Calu3 (cell line): ENCODE measurements at regions not wholly inside any gene's neighbourhood (a gene's known extent, or its start where the extent isn't known, plus 50 kb on each side); places are given as distances from the start of the nearest gene placed in this dataset.

ENCODE experiments used
- BruUV-seq: library from RNA; stranded (reverse); fragments of 400-500 nt; replicated peaks from 2 replicates; lab custom pipeline; 2021; lab: Mats Ljungman, UMichigan
- CTCF ChIA-PET: fragments of 300-600 bp; sonication (Branson Sonifier 250); formaldehyde crosslinking; loops from one replicate; lab custom pipeline; 2022; ENCODE audit warnings: antibody characterized with exemption; lab: Charles Lee
- DNase-seq: peaks from one replicate; pipeline ENCODE4 v3.0.0; 2022
- H3K27ac Mint-ChIP-seq: one replicate; pipeline ENCODE4 v1.8.0; 2022; ENCODE audit warnings: mixed read lengths; ENCODE audit not compliant: unreplicated experiment
- H3K27me3 Mint-ChIP-seq: one replicate; pipeline ENCODE4 v1.8.0; 2022; ENCODE audit warnings: mixed read lengths; ENCODE audit not compliant: unreplicated experiment
- H3K36me3 Mint-ChIP-seq: one replicate; pipeline ENCODE4 v1.8.0; 2022; ENCODE audit warnings: mild to moderate bottlenecking, moderate library complexity, mixed read lengths; ENCODE audit not compliant: insufficient read depth, unreplicated experiment
- H3K4me1 Mint-ChIP-seq: one replicate; pipeline ENCODE4 v1.8.0; 2022; ENCODE audit warnings: mild to moderate bottlenecking, low read depth, mixed read lengths; ENCODE audit not compliant: unreplicated experiment
- H3K4me3 Mint-ChIP-seq: one replicate; pipeline ENCODE4 v1.8.0; 2022; ENCODE audit warnings: mild to moderate bottlenecking, low read depth, moderate library complexity, mixed read lengths; ENCODE audit not compliant: unreplicated experiment
- H3K9me3 Mint-ChIP-seq: one replicate; pipeline ENCODE4 v1.8.0; 2022; ENCODE audit warnings: low read depth, mixed read lengths; ENCODE audit not compliant: unreplicated experiment
- CTCF ChIP-seq: fragments of 200-600 bp; IDR thresholded peaks from one replicate; pipeline ENCODE4 v1.8.0; 2022; ENCODE audit warnings: antibody characterized with exemption; ENCODE audit not compliant: unreplicated experiment
- intact Hi-C: fragments of 100-400 bp; cut with micrococcal nuclease; formaldehyde crosslinking; loops from one replicate; pipeline ENCODE4 v1.10.0; 2022; ENCODE audit not compliant: unreplicated experiment

DNA sequence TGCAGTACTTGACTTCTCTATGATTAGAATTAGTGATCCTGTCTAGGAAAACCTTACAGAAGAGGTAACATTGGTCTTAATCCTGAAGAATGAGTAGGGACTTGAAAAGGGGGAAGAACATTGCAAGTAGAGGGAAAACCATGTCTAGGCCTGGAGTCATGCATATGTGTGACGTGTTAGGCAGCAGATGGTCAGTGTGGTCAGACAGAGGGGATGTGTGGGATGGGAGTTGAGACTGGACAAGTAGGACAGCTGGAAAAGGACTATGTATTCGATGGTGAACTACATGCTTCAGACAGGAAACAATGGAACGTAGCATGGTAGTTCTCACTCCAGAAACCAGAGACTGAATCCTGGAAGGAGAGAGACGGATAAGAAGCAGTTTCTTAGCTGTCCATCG, 235.6 kb upstream of the LRTM1 start:
- Mint-ChIP-seq H3K4me1 (no peaks in the 10 kb centered on the region), H3K9me3 (peaks cover 17% of the 10 kb centered on the region), H3K27me3 (no peaks in the 10 kb centered on the region), H3K36me3 (no peaks in the 10 kb centered on the region), H3K4me3 (no peak overlapping the region), H3K27ac (no peak overlapping the region)
- intact Hi-C loops: no loop called here
- no peak for TF ChIP-seq CTCF
- DNase-seq: no peak
- CTCF ChIA-PET: no interaction called here
- BruUV-seq: no TSS peak

- CTCF ChIA-PET: no interaction called here
- no peak for DNase-seq
- Mint-ChIP-seq H3K27me3 (no peaks in the 10 kb centered on the region), H3K4me1 (no peaks in the 10 kb centered on the region), H3K36me3 (no peaks in the 10 kb centered on the region), H3K9me3 (peaks cover 19% of the 10 kb centered on the region), H3K4me3 (no peak overlapping the region), H3K27ac (no peak overlapping the region)
- no peak for TF ChIP-seq CTCF
- no TSS peak for BruUV-seq
- intact Hi-C loops: no loop called here
These were observed 234.4 kb upstream of the LRTM1 start for GRCh38 chr3:55162031-55162795.

- H3K4me1 Mint-ChIP-seq: no peaks in the 10 kb centered on the region
- H3K27ac Mint-ChIP-seq: no peak overlapping the region
- CTCF ChIA-PET: no interaction called here
- DNase-seq: no peak
- H3K4me3 Mint-ChIP-seq: no peak overlapping the region
- TF ChIP-seq CTCF: no peak
- H3K36me3 Mint-ChIP-seq: no peaks in the 10 kb centered on the region
- no peaks in the 10 kb centered on the region for H3K27me3 Mint-ChIP-seq
- no TSS peak for BruUV-seq
- H3K9me3 Mint-ChIP-seq: peaks cover 19% of the 10 kb centered on the region
- intact Hi-C loops: no loop called here
These were observed 233.4 kb upstream of the LRTM1 start for GRCh38 chr3:55161231-55161630.

- no peak for DNase-seq
- Mint-ChIP-seq H3K4me1 (no peaks in the 10 kb centered on the region), H3K36me3 (no peaks in the 10 kb centered on the region), H3K27me3 (no peaks in the 10 kb centered on the region), H3K27ac (no peak overlapping the region), H3K4me3 (no peak overlapping the region), H3K9me3 (peaks cover 24% of the 10 kb centered on the region)
- TF ChIP-seq CTCF: no peak
- CTCF ChIA-PET: no interaction called here
- intact Hi-C loops: no loop called here
- no TSS peak for BruUV-seq
These were observed 232.6 kb upstream of the LRTM1 start for GRCh38 chr3:55160241-55160983.
